ENCODE measurements at regions not wholly inside any gene's neighbourhood (a gene's known extent, or its start where the extent isn't known, plus 50 kb on each side); places are given as distances from the start of the nearest gene placed in this dataset.

DNA sequence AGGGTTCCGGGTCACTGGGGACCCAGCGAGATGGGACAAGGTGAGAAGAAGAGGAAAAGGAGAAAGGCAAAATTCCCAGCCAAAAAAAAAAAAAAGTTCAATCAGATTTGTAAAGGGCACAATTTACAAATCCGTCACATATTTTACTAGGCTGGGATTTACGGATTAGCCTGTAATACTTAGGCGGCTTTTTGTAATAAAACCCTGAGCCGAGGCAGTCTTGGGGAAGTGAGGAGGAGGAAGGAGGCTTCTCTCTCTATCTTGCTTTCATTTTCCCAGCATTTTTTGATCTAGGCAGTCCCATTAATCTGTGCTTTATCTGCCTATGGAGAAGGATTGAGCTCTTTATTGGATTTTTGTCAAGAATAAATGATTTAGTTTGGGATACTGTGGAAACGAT lies 130.6 kb upstream of the SDK2 start:
- ATAC-seq (no peak), DNase-seq (no peak)
- H3K27ac ChIP-seq, result no peak overlapping the region
- intact Hi-C loops (cut with DNase I), result no loop called here
- H3K27me3 ChIP-seq, result no peaks in the 10 kb centered on the region
- 65% methylated on average over 7 of the region's 7 CpGs for WGBS (ENCODE audit: insufficient coverage, low coverage, low lambda C conversion rate, missing lambda C conversion rate)
- no peaks in the 10 kb centered on the region for H3K36me3 ChIP-seq
- no peaks in the 10 kb centered on the region for H3K9me3 ChIP-seq
- H3K4me3 ChIP-seq, result no peak overlapping the region
- peaks cover 0 to 6% (median 0%) of the 10 kb centered on the region in 4 donors for H3K4me1 ChIP-seq
- no peak for TF ChIP-seq POLR2A (IDR thresholded peaks at IDR 0.05)
- TF ChIP-seq, protein P1, sequence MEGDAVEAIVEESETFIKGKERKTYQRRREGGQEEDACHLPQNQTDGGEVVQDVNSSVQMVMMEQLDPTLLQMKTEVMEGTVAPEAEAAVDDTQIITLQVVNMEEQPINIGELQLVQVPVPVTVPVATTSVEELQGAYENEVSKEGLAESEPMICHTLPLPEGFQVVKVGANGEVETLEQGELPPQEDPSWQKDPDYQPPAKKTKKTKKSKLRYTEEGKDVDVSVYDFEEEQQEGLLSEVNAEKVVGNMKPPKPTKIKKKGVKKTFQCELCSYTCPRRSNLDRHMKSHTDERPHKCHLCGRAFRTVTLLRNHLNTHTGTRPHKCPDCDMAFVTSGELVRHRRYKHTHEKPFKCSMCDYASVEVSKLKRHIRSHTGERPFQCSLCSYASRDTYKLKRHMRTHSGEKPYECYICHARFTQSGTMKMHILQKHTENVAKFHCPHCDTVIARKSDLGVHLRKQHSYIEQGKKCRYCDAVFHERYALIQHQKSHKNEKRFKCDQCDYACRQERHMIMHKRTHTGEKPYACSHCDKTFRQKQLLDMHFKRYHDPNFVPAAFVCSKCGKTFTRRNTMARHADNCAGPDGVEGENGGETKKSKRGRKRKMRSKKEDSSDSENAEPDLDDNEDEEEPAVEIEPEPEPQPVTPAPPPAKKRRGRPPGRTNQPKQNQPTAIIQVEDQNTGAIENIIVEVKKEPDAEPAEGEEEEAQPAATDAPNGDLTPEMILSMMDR (IDR thresholded peaks at IDR 0.05), result no peak

DNA sequence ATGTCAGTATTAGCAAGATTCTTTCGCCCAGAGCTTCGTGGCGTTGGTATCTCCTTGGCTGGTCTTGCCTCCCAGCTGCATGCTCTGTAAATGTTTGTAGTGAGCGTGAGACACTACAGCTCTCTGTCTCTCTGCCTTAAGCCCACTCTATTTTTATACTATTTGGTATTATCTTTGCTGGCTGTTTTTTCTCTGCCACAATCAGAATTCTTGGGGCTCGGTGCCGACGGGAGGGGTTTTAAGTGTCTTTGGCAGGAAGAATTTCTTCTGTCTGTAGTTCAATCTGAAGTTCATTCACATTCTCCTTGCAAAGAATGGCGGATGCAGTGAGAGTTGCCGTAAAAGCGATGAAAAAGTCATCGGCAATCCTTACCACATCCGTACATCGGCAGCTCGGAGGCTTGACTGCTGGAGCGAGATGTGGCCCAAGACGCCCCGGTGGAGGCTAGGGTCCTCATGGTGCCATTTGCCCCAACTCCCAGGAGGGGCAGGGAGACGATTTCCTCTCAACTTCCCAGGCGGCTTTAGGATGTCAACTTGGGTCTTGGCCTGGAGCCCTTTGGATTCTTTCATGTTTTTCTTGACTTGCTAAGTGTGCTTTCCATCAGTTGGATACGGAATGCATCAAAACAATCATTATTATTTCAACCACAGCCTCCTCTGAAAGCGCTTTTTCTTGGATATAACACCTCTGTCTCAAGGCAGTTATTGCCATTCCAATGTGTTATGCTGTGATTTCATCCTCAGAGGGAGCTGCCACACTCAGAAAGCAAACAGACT lies 132.3 kb upstream of the SDK2 start:
- Histone ChIP-seq H3K36me3 (no peaks in the 10 kb centered on the region), H3K4me1 (no peaks in the 10 kb centered on the region), H3K9me3 (no peaks in the 10 kb centered on the region), H3K4me3 (no peak overlapping the region), H3K27me3 (no peaks in the 10 kb centered on the region), H3K27ac (no peak overlapping the region)
- WGBS (ENCODE audit: insufficient coverage, low coverage, low lambda C conversion rate, missing lambda C conversion rate), result 79% methylated on average over 17 of the region's 21 CpGs
- TF ChIP-seq POLR2A (IDR thresholded peaks at IDR 0.05), result no peak
- TF ChIP-seq, protein P1 (IDR thresholded peaks at IDR 0.05), result no peak
- ATAC-seq (no peak), DNase-seq (peak in 1 of 3 donors; percentile 8)
- intact Hi-C loops (cut with DNase I), result no loop called here

DNA sequence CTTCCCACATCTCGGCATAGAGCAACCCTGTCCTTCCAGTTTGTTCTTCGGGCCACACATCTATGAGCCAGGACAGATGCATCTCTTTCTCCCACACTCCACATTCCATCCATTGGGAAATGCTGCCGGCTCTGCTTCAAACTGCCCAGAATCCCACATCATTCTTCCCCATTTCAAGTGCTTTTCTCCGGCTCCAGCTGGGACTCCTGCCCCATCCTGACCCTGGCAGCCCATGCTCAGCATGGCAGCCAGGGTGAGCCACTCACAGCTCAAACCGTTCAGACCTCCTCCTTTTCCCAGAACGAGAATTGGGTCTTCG lies 132.8 kb upstream of the SDK2 start:
- ATAC-seq (no peak), DNase-seq (no peak)
- WGBS (ENCODE audit: insufficient coverage, low coverage, low lambda C conversion rate, missing lambda C conversion rate), result 57% methylated on average over 5 of the region's 7 CpGs
- Histone ChIP-seq H3K27ac (no peak overlapping the region), H3K27me3 (no peaks in the 10 kb centered on the region), H3K36me3 (no peaks in the 10 kb centered on the region), H3K4me3 (no peak overlapping the region), H3K4me1 (no peaks in the 10 kb centered on the region), H3K9me3 (no peaks in the 10 kb centered on the region)
- intact Hi-C loops (cut with DNase I), result no loop called here
- no peak for TF ChIP-seq POLR2A (IDR thresholded peaks at IDR 0.05)
- TF ChIP-seq, protein P1 (IDR thresholded peaks at IDR 0.05), result no peak

DNA sequence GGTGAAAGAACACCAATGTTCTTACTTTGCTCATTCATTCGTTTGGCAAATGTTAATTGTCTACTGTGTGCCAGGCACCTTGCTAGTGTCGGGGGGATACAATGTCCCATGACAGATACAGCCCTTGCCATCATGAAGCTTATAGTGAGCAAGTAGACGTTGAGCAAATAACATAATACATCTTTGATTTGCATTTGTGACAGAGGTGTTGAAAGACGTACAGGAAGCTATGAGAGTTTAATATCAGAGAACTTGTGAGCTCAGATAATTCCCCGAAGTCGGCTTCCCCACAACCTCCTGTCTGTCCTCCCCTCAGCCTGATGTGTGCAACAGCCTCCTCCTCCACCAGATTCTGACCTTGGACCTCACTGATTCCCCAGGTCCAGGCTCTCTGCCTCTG lies 138.0 kb upstream of the SDK2 start:
- intact Hi-C loops (cut with DNase I), result no loop called here
- DNase-seq (no peak), ATAC-seq (no peak)
- TF ChIP-seq, protein P1 (IDR thresholded peaks at IDR 0.05), result no peak
- TF ChIP-seq POLR2A (IDR thresholded peaks at IDR 0.05), result no peak
- Histone ChIP-seq H3K27ac (no peak overlapping the region), H3K36me3 (no peaks in the 10 kb centered on the region), H3K9me3 (no peaks in the 10 kb centered on the region), H3K27me3 (no peaks in the 10 kb centered on the region), H3K4me3 (no peak overlapping the region), H3K4me1 (no peaks in the 10 kb centered on the region)
- 59% methylated on average over 4 of the region's 6 CpGs for WGBS (ENCODE audit: insufficient coverage, low coverage, low lambda C conversion rate, missing lambda C conversion rate)

Data from right lobe of liver (tissue), 6 donors.